PC-9 (cell line): ENCODE measurements at regions not wholly inside any gene's neighbourhood (a gene's known extent, or its start where the extent isn't known, plus 50 kb on each side); places are given as distances from the start of the nearest gene placed in this dataset.

Source experiments
- BruUV-seq: library from RNA; stranded (reverse); fragments of 400-500 nt; replicated peaks from 2 replicates; lab custom pipeline; 2021; lab: Mats Ljungman, UMichigan
- CTCF ChIA-PET: fragments of 300-600 bp; sonication (Branson Sonifier 250); formaldehyde crosslinking; loops from one replicate; lab custom pipeline; 2022; ENCODE audit warnings: antibody characterized with exemption; lab: Charles Lee
- POLR2A ChIA-PET: fragments of 300-600 bp; sonication (Branson Sonifier 250); formaldehyde crosslinking; loops from one replicate; lab custom pipeline; 2022; ENCODE audit warnings: antibody characterized with exemption; ENCODE audit not compliant: unreplicated experiment; lab: Charles Lee
- DNase-seq, 2 experiments: peaks; one replicate each; pipeline versions ENCODE4 v3.0.0 to v3.0.0-alpha.2; 2015 to 2022; ENCODE audit warnings: mixed read lengths in 1 of 2
- H2AFZ ChIP-seq: fragments of 200-600 bp; sonication (generic); 2 replicates; pipeline ENCODE4 v1.8.1; 2017; ENCODE audit warnings: antibody characterized with exemption
- H3F3A ChIP-seq: fragments of 200-600 bp; sonication (generic); 2 replicates; pipeline ENCODE4 v1.8.1; 2017; ENCODE audit warnings: antibody characterized with exemption, mild to moderate bottlenecking, low read depth; ENCODE audit not compliant: insufficient read depth
- H3K27ac ChIP-seq: fragments of 200-600 bp; sonication (generic); 2 replicates; pipeline ENCODE4 v1.6.1; 2016; ENCODE audit warnings: mixed run types
- H3K27me3 ChIP-seq: fragments of 200-600 bp; sonication (generic); 2 replicates; pipeline ENCODE4 v1.6.1; 2016; ENCODE audit warnings: low read depth, mixed run types; ENCODE audit not compliant: insufficient read depth
- H3K36me3 ChIP-seq: fragments of 200-600 bp; sonication (generic); 2 replicates; pipeline ENCODE4 v1.6.1; 2016; ENCODE audit warnings: low read depth, mixed run types
- H3K4me1 ChIP-seq: fragments of 200-600 bp; sonication (generic); replicated peaks from 2 replicates; pipeline ENCODE4 v1.6.1; 2016; ENCODE audit warnings: mixed run types; ENCODE audit not compliant: insufficient read depth
- H3K4me2 ChIP-seq: fragments of 200-600 bp; sonication (generic); 2 replicates; pipeline ENCODE4 v1.6.1; 2017; ENCODE audit warnings: mixed run types
- H3K4me3 ChIP-seq: fragments of 200-600 bp; sonication (generic); 2 replicates; pipeline ENCODE4 v1.6.1; 2016; ENCODE audit warnings: mixed run types
- H3K79me2 ChIP-seq: fragments of 200-600 bp; sonication (generic); 2 replicates; pipeline ENCODE4 v1.6.1; 2017; ENCODE audit warnings: low read depth, mixed run types
- H3K9me2 ChIP-seq: fragments of 200-600 bp; sonication (generic); 2 replicates; pipeline ENCODE4 v1.8.1; 2017; ENCODE audit warnings: mild to moderate bottlenecking; ENCODE audit not compliant: insufficient read depth
- H3K9me3 ChIP-seq: fragments of 200-600 bp; sonication (generic); 2 replicates; pipeline ENCODE4 v1.8.1; 2016; ENCODE audit warnings: low read depth; ENCODE audit not compliant: insufficient read depth
- H4K20me1 ChIP-seq: fragments of 200-600 bp; sonication (generic); 2 replicates; pipeline ENCODE4 v1.8.1; 2017; ENCODE audit not compliant: insufficient read depth
- CTCF ChIP-seq: fragments of 200-600 bp; sonication (generic); conservative IDR thresholded peaks from 2 replicates; pipeline ENCODE4 v1.6.1; 2017; ENCODE audit warnings: mixed run types, antibody characterized with exemption, mild to moderate bottlenecking, moderate library complexity
- EZH2 ChIP-seq: fragments of 200-600 bp; sonication (generic); IDR thresholded peaks from 2 replicates; pipeline ENCODE4 v1.8.0; 2017; ENCODE audit warnings: antibody characterized with exemption, low read depth
- intact Hi-C: fragments of 100-400 bp; cut with micrococcal nuclease; formaldehyde crosslinking; loops from one replicate; pipeline ENCODE4 v1.10.0; 2022; ENCODE audit not compliant: unreplicated experiment

GRCh38 chr14:61965030-61965745, 203.0 kb downstream of the SNAPC1 start:
- no peaks in the 10 kb centered on the region for H4K20me1 ChIP-seq
- CTCF ChIA-PET, result no interaction called here
- no TSS peak for BruUV-seq
- H3F3A ChIP-seq, result peaks cover 12% of the 10 kb centered on the region
- POLR2A ChIA-PET, result no interaction called here
- TF ChIP-seq CTCF, result no peak
- no peak for TF ChIP-seq EZH2
- no peaks in the 10 kb centered on the region for H3K27me3 ChIP-seq
- no peak overlapping the region for H3K4me3 ChIP-seq
- peak; percentile 25 to 85 for DNase-seq
- H2AFZ ChIP-seq, result no peak overlapping the region
- peaks cover 7% of the 10 kb centered on the region; the same call in 1 of the 2 replicates for H3K36me3 ChIP-seq
- peak overlapping the region; percentile 21; the same call in 1 of the 2 replicates for H3K27ac ChIP-seq
- H3K4me2 ChIP-seq, result peak overlapping the region; percentile 15; the same call in 1 of the 2 replicates
- peaks cover 19% of the 10 kb centered on the region for H3K9me3 ChIP-seq
- no peaks in the 10 kb centered on the region for H3K9me2 ChIP-seq
- intact Hi-C loops, result loop anchor here (2.0 kb wide), 1 partner anchor 36 kb away; no protein-coding TSS in a partner anchor
- H3K79me2 ChIP-seq, result no peaks in the 10 kb centered on the region
- peaks cover 17% of the 10 kb centered on the region for H3K4me1 ChIP-seq

- CTCF ChIA-PET, result no interaction called here
These were observed 206.0 kb downstream of the SNAPC1 start for GRCh38 chr14:61968207-61968606.

GRCh38 chr14:61972711-61973110, 210.5 kb downstream of the SNAPC1 start:
- no peak for DNase-seq
- Histone ChIP-seq H3K9me2 (no peaks in the 10 kb centered on the region), H3K4me1 (no peaks in the 10 kb centered on the region), H3K9me3 (peaks cover 10% of the 10 kb centered on the region), H3K79me2 (no peaks in the 10 kb centered on the region), H3K4me2 (no peak overlapping the region), H3K4me3 (no peak overlapping the region), H4K20me1 (no peaks in the 10 kb centered on the region), H3K36me3 (0 out of 2 replicates have a peak, but pooled peaks cover 3% of the 10 kb centered on the region), H2AFZ (no peak overlapping the region), H3K27ac (no peak overlapping the region), H3K27me3 (no peaks in the 10 kb centered on the region), H3F3A (no peaks in the 10 kb centered on the region)
- no TSS peak for BruUV-seq
- ChIA-PET POLR2A (no interaction called here), CTCF (no interaction called here)
- no peak for TF ChIP-seq EZH2
- no peak for TF ChIP-seq CTCF
- intact Hi-C loops, result no loop called here

More at GRCh38 chr14:61968207-61968606, 206.0 kb downstream of the SNAPC1 start:
- POLR2A ChIA-PET, result no interaction called here
- H2AFZ ChIP-seq, result no peak overlapping the region
- no peak overlapping the region for H3K4me2 ChIP-seq
- H3K4me1 ChIP-seq, result peaks cover 17% of the 10 kb centered on the region
- H3K36me3 ChIP-seq, result peaks cover 10% of the 10 kb centered on the region; the same call in 1 of the 2 replicates
- no peaks in the 10 kb centered on the region for H4K20me1 ChIP-seq
- no peaks in the 10 kb centered on the region for H3K79me2 ChIP-seq
- TF ChIP-seq EZH2 (no peak), CTCF (no peak)
- H3F3A ChIP-seq, result peaks cover 12% of the 10 kb centered on the region
- no peak for DNase-seq
- no peak overlapping the region for H3K4me3 ChIP-seq
- no peak overlapping the region for H3K27ac ChIP-seq
- no TSS peak for BruUV-seq
- intact Hi-C loops, result no loop called here
- H3K9me3 ChIP-seq, result peaks cover 19% of the 10 kb centered on the region
- H3K9me2 ChIP-seq, result no peaks in the 10 kb centered on the region
- no peaks in the 10 kb centered on the region for H3K27me3 ChIP-seq
